Transverse colon (tissue), 3 donors: ENCODE measurements at regions not wholly inside any gene's neighbourhood (a gene's known extent, or its start where the extent isn't known, plus 50 kb on each side); places are given as distances from the start of the nearest gene placed in this dataset.

Experiments
- EP300 ChIP-seq: sonication (generic); formaldehyde crosslinking; IDR thresholded peaks from one replicate; pipeline ENCODE4 v1.6.1; 2017; ENCODE audit warnings: antibody characterized with exemption, low read depth
- TF ChIP-seq, protein P1 (sequence below), 5 experiments: fragments of 200-600 bp in 3 of 5; fragments of 450-650 bp in 2 of 5; sonication (generic) in 3 of 5; IDR thresholded peaks; 1 replicate in 2 of 5; 2 replicates in 3 of 5; pipeline ENCODE4 v1.5.1; 2016 to 2017; ENCODE audit warnings: antibody characterized with exemption in 5 of 5, inconsistent platforms in 3 of 5, mild to moderate bottlenecking in 2 of 5, moderate library complexity in 1 of 5

DNA sequence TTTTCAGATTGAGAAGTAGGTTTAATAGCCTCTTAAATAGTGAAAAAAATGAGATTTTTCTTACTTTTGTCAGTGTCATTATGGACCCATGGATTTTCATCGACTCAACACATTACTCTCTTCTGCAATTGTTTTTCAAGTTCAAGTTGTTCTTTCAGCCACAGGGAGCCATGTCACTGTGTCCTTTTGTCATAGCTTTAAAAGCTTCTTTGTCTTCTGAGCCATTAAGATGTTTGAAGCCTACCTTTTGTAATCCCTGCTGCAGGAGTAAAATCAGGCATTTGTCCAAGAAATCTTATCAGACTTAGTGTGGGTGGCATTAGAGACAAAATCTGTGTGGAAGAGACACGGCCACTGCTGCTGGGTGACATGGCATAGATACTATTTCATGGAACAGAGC, 92.8 kb upstream of the ZP4 start:
- TF ChIP-seq, protein P1, sequence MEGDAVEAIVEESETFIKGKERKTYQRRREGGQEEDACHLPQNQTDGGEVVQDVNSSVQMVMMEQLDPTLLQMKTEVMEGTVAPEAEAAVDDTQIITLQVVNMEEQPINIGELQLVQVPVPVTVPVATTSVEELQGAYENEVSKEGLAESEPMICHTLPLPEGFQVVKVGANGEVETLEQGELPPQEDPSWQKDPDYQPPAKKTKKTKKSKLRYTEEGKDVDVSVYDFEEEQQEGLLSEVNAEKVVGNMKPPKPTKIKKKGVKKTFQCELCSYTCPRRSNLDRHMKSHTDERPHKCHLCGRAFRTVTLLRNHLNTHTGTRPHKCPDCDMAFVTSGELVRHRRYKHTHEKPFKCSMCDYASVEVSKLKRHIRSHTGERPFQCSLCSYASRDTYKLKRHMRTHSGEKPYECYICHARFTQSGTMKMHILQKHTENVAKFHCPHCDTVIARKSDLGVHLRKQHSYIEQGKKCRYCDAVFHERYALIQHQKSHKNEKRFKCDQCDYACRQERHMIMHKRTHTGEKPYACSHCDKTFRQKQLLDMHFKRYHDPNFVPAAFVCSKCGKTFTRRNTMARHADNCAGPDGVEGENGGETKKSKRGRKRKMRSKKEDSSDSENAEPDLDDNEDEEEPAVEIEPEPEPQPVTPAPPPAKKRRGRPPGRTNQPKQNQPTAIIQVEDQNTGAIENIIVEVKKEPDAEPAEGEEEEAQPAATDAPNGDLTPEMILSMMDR (IDR thresholded peaks at IDR 0.05): no peak
- no peak for TF ChIP-seq EP300
